GM19468 (cell line): ENCODE measurements at regions not wholly inside any gene's neighbourhood (a gene's known extent, or its start where the extent isn't known, plus 50 kb on each side); places are given as distances from the start of the nearest gene placed in this dataset.
"Not testable (repeated sequence)": the region's sequence is repeated elsewhere in the genome, so short reads cannot be mapped to it uniquely, and the experiment has no call there.

Experiments used
- ATAC-seq: cut with Tn5 transposase; IDR thresholded peaks from one replicate; pipeline ENCODE4 v1.9.1; 2021; ENCODE audit warnings: mild to moderate bottlenecking, moderate library complexity, moderate number of reproducible peaks; ENCODE audit not compliant: unreplicated experiment; ENCODE audit errors: extremely low read depth

DNA sequence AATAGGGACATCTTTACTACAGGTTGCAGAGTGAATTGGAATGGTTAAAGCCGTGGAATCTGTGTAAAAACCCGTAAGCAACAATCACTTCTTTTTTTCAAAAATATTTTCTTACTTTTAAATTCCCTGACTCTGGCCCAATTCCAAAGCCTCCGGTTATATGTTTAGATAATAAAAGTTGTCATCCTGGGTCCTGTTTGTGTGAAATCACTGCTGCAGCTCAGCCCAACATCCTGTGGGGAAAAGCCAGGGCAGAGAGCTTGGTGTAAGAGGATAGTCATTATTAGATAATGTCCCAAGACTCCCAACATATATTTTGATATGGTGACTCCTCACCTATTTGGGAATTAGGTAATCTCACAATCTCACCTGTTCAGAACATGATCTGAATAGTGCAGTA, 586.0 kb upstream of the BRINP1 start:
- ATAC-seq: no peak

DNA sequence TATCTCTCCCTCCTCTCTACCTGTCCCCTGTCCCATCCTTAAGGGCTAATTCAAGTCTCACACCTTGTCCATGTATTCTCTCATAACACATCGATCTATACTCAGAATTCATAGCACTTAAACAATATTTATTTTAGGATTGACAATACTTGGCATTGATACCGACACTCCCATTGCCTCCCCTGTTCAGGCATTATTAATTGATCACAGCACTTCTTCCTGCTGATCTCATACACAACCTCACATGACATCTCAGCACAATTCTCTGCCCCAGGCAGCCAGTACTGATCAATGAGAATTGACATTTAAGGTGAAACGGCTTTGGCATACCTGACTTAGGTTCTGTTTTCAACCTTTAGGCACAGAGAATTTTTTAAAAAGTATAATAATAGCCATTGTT, 582.4 kb upstream of the BRINP1 start:
- ATAC-seq: no peak

DNA sequence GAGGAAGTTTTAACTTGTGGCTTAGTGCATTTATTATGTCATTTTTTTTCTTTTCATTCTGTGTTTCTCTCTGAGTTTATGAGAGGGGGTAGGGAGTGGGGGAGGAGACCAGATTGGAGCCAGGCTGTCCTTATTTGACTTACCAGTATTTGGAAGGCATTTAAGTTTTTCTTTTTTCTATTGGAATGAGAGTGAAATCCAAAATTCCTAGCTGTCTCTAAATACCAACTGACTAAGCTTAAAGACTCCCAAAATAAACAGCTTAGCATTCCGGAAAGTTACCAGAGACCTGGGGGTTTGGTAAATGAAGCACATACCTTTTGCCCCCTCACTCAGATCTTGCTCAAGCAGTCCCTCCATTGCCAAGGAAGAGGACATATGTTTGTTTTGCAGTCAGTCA, 581.9 kb upstream of the BRINP1 start:
- ATAC-seq: no peak

DNA sequence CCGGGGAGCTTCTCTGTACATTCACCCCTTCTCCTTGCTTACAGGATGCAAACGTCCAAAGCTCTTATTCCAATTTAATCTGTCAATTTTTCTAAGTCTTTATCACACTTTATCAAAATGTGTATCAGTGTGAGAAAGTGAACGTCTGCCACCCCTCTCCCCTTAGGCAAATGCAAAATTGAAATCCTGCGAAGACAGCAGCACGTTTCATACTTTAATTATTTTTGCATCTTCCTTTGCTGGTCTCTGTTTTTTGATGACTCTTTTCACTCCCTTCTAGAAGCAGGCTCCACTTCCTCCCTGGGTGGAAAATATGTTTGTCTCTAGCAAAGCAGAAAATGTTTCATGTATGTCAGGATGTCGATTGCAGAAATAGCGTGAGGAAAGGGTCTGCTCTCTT, 576.5 kb upstream of the BRINP1 start:
- no peak for ATAC-seq

DNA sequence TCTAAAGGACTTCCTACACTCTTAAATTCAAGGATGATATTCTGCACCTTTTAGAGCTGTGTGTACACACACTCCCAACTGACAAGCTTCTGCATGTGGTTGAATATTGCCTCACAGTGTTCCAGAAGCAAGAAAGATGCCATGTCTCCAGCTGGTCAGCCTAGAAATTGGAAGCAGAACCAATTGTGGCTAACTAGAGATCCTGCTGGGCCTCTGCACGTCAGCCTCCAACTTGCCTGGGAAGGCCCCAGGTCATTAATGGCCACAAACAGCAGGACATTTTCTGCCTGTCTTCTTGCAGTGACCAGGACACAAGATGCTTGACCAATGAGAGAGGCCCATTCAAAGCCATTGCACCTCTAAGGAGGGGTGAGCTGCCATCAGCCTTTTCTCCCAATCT, 571.9 kb upstream of the BRINP1 start:
- ATAC-seq: no peak

DNA sequence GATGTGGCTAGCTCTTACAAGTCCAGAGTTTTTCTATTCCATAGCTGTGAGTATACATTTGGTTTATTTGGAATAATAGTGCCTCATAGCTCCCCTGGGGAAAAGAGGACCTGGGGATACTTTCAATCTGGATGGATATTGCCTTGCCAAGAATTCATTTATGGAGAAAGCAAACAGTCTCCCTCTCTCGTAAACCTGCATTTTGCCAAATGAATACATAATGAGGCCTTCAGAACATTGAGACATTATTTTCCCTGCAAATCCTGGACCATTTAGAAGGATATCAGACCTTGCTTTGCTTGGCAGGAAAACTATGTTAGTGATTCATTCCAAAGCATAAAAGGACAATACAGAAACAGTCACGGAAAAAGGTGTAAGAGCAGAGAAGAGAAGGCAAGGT, 569.6 kb upstream of the BRINP1 start:
- no peak for ATAC-seq

DNA sequence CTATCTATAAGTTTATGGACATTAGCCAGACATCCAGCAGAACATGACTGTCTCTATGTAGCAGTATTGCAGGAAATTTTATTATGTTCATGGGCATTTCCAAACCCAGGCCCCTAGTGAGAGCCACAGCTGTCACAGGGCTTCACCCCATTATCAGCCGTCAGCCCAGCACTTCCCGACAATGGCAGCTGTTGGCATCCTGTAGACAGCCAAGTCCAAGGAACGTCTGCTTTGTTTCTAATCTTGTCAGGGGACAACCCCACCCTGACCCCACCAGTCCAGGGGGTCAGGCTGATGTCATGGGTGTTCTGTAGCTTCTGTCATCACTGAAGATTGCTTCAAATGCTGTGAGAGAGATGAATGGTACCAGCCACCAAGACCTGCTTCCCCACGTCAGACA, 565.3 kb upstream of the BRINP1 start:
- no peak for ATAC-seq

DNA sequence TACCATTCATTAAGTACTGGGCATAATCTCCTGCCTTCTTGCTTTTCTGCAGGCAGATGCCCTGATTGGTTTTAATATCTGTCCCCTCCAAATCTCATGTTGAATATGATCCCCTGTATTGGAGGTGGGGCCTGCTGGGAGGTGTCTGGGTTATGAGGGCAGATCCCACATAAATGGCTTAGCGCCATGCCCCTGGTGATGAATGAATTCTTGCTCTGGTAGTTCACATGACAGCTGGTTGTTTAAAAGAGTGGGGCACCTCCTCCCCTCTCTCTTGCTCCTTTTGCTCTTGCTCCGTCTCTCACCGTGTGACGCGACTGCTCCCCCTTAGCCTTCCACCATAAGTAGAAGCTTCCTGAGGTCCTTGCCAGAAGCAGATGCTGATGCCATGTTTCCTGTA, 564.0 kb upstream of the BRINP1 start:
- no peak for ATAC-seq

DNA sequence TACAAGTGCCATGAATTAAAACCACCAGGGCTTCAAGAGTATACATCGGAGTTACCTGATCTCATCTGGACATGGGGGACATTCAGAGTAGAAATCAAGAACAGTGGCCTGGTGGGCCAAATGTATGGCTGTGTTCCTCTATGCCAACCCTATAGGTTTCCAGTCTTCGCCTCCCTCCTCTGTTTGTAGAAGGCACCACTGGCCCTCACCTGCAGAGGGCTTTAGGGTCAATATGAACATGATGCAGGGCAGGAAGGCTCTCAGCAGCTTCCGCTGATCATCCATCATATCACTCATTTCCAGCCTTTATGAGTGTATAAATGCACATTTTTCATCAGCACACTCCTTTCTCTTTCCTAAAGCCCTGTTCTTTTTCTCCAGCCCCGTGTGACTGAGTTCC, 555.5 kb upstream of the BRINP1 start:
- ATAC-seq: no peak

DNA sequence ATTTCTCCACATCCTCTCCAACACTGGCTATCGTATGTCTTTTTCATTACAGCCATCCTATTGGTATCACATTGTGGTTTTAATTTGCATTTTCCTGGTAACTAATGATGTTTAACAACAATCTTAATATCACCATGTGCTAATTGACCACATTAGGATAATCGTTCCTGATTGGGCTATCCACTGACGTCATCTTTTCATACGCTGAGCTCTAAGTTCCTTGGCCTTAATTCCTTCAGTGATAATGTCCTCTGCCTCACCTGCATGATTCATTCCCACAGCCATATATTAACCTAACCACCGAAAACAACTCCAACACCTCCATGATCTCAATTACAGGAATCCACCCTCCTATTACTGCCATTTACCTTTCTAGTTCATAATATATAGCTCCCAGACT, 547.9 kb upstream of the BRINP1 start:
- no peak for ATAC-seq

DNA sequence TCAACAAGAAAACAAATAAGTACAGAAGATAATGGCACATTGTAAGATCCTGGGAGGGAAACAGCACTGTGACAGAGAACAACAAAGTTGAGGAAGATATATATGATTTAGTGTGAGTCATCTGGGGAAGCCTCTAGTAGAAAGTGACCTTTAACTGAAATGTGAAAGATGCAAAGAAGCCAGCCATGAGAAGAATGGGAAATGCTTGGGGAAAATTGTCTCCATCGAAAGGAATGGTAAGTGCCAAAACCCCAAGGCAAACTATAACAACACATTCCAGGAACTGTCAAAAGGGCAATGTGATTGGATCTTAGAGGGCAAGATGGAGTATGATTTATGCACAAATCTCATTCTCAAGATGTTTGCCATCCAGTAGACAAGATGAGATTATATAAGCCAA, 537.8 kb upstream of the BRINP1 start:
- ATAC-seq: no peak

DNA sequence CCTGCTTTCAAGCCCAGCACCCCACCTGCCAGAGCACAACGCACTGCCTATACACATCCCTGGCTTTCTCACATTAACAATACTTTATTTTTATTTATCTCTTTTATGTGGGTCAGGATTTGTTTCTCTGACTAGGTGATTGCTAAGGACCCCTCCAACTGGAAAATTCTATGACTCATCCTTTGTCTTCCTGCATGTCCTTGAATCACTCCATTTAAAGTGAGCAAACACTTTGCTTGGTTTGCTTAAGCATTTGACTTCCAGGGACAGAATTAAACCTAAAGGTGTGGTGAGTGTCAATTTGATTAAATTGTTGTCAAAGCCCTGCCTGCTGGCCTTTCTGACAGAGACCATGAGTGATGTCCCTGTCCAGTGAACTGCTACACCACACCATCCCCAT, 536.5 kb upstream of the BRINP1 start:
- no peak for ATAC-seq

DNA sequence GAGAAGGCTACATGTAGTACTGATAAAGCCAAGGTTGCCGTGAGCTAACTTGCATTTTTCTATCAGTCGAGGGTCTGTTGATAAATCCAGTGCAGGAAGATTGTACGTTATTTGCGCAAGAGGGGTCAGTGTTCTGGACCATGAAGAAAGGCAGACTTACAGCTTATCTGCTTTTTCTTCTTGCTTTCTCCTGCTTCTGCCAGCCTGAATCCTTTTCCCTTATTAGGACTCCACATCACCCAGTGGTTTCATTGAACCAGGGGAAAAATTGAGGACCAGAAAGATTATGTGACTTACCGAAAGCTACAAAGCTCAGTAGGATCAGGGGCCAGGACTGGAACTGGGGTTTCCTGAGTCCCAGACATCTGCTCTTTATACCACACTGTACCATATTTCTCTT, 534.6 kb upstream of the BRINP1 start:
- no peak for ATAC-seq

DNA sequence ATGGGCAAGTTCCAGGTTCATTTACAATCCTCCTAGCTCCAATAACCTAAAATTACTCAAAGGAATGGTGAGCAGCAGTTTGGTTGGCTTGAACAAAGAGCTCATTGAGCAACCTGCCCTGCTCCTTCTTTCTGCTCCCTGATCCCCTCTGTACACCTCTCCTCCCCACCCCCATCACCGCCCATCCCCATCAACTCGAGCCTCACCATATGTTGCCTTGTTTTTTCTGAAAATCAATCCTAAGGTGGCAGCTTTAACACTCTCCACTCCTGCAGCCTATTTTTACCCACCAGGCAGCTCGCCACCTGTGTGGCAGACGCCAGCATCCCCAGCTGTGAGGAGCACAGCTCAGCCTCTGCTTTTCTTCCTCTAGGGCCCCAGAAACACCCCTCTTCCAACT, 533.4 kb upstream of the BRINP1 start:
- ATAC-seq: no peak

DNA sequence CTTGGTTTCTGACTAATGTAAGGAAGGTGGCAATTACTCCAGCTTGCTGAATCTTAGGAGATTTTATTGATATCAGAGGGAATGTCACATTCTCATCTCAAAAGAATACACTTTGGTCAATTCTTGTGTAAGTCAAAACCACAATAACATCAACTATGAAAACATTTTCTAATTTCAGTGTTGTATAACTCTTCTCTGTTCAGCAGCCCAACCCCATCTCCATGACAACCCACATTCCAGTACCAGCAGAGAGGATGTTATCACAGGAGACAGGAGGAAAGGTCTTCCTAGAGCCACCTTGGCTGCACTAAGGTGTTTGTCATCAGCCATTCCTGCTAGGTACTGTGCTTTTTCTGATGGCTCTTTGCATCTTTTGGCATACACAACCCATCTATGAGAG, 529.1 kb upstream of the BRINP1 start:
- no peak for ATAC-seq

DNA sequence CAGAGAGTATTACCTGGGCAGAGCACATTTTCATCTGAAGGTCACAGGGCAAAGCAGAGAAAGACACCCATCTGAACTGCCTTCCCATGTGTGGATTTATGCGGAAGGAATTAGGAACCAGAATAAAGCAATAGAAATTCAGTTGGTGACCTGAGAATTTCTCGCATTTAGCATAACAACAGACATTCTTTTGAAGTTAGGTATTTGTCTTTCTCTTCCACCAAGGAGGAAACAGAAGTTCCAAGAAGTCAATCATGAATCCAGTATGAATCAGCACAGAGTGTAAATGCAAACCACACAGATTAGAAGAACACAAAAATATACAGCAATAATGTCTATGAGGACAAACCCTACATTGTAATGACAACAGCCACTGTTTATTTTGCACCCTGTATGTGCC, 515.2 kb upstream of the BRINP1 start:
- no peak for ATAC-seq

DNA sequence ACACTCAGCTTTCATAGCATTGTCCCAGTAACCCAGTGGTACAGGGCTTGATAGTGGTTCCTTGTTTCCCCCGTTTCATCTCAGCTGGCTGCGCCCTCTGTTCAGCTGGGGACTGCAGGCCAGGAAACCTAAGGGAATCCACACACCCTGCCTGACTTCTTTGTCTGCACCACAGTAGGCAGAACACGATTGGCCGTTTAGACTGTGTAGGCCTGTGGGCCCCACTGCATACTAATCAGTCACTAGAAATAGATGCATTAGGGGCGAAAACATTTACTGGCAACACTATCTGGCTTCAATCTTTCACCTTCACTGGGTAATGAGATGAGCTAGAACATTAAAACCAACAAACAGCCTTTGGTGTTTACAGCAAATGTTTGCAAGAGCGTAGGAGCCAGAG, 512.7 kb upstream of the BRINP1 start:
- ATAC-seq: no peak

DNA sequence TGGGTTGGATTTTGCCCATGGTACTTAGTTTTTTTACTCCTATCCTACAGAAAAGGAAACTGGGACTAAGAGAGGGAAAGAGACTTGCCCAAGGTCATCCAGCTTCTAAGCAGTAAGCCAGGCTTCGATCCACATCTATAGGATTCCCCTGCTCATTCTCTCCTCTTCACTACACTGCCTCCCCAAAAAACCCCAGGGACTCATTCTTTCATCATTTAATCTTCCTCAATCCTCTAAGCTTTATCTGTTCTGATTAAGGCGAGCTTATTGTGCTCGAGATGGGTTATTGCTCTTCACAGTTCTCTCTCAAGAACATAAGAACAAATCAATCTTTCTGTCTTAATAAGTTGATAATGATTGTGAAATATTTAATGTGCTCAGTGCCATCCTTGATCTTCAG, 511.1 kb upstream of the BRINP1 start:
- ATAC-seq: no peak

DNA sequence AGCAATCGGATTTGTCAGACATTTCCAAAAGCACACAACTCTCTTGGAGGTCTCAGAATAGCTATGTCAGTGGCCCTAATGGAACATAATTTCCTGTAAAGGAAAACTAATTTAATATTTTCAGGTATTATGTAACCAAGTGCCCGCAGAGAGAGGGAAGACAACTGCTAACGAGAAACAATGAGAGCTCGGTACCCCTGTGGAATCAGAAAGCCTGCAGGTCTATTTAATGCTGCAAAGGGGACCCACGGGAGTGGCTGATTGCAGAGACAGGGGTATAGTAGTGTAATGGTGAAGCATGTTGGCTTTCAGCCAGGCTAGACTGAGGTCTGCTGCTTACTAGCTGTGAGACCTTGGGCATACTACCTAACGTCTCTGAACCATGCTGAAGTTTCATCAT, 508.1 kb upstream of the BRINP1 start:
- ATAC-seq: no peak

DNA sequence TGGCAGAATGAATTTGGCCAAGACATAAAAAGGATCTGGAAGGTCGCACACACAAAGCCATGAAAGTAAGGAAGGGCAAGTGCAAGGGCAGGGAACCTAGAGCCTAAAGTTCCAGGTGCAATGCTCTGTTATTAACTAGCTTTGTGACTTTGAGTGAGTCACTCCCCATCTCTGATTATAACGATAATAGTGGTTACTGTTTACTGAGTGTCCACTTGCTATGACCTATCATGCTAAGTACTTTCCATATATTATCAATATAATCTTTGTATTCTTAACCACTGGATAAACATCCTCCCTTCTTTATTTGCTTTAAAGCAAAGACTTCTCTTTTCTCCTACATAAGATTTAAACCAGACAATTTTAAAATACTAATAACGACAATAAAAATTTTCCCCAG, 504.6 kb upstream of the BRINP1 start:
- no peak for ATAC-seq

DNA sequence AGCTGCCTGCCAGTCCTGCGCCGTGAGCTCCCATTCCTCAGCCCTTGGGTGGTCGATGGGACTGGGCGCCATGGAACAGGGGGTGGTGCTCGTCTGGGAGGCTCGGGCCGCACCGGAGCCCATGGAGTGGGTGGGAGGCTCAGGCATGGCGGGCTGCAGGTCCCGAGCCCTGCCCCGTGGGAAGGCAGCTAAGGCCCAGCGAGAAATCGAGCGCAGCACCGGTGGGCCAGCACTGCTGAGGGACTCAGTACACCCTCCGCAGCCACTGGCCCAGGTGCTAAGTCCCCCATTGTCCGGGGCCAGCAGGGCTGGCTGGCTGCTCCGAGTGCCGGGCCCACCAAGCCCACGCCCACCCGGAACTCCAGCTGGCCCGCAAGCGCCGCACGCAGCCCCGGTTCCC, 501.0 kb upstream of the BRINP1 start:
- not testable (repeated sequence) for ATAC-seq

DNA sequence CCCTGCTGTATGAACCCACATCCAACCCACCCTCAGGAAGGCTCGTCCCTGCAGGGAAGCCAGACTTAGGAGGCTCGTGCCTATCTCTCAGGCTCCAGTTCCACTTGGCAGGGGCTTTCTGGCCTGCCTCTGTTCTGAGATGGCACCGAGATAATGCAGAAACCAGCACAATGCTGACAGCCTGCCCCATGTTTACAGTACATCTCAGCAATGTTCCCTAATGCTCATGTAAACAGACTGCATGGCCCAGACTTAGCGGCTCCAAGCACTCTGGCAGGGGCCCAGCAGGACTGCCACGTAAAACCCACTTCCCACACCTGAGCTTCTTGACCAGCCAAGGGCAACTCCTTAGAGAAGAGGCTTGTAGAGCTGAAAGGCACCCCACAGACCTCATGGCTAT, 499.5 kb upstream of the BRINP1 start:
- ATAC-seq: no peak

DNA sequence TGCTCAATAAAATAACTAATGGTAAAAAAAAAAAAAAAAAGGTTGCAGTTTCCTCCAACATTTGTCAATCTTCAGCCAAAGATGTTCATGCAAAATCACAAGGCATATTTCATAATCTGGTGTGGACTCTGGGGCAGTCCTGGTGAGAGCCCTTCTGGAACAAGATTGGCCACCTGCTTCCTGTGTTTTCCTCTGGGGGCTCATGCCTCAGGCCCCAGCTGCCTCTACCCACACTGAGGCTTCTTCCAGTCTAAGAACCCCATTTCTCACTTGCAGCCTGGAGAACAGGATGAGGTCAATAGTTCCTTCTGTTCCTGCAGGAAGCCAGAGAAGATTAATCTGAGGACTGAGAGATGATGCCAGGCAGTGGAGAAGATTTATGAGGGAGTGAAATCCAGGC, 492.6 kb upstream of the BRINP1 start:
- ATAC-seq: no peak
